HG02798 (cell line): ENCODE measurements at regions not wholly inside any gene's neighbourhood (a gene's known extent, or its start where the extent isn't known, plus 50 kb on each side); places are given as distances from the start of the nearest gene placed in this dataset.

ENCODE experiments used
- ATAC-seq: cut with Tn5 transposase; IDR thresholded peaks from one replicate; pipeline ENCODE4 v1.9.1; 2021; ENCODE audit warnings: mild to moderate bottlenecking; ENCODE audit not compliant: unreplicated experiment, poor library complexity

DNA sequence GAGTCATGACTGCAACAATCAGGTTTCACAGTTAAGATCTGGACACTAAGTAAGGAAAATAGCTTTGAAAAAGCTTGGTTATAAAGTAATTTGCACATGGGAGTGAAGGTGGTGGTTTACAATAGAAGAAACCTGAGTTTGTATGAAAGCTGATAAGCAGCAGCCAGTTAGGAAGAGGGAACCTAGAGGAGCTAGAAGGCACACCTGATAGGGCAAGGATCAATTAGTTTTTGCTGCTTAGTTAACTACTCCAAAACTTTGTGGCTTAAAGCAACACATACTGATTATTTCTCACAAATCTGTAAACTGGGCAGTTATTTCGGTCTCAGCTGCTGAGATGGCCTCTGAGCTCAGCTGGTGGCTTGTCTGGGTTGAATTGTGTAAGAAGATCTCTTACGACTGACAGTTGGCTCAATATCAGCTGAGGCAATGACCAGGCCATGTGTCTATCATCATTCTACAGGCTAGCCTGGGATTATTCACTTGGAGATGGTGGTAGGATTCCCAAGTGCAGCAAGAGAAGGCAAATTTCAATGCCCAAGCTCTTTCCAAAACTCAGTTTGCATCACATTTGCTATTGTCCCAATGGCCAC is 255.0 kb upstream of the PITX2 start:
- ATAC-seq = no peak

DNA sequence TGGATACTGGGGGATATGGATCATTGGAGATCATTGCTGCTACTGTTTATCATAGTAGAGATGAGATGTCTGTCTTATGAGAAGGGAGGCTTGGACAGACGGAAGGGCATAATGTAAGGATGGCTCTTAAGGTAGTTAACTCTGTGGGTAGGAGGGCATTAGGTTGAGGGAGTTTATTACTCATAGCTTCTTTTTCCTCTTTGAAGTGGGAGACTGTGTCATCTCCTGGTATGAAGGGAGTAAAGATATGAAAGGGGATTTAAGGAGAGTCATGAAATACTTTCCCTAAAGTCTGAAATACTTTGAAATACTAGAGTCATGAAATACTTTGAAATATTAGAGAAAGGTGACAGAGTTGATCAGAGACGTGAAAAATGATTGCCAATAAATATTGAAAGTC is 255.5 kb upstream of the PITX2 start:
- ATAC-seq = no peak

DNA sequence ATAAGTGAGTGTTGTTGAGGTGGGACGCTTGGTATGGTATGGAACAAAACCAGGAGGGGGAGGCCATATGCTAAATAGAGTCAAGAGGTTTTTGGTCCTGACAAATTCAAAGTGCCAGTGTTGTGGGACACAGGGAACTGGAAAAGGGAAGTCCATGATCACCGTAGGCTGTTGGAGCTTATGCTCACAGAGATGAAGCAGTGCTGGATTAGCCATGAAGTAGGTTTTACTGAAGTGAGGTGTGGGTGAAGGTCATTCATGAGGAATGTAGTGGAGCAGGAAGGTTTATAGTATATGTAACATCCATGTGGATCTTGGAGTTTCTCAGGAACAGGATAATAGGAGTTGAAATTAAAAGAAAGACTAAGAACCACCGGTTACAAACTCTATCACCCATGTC is 256.1 kb upstream of the PITX2 start:
- no peak for ATAC-seq

DNA sequence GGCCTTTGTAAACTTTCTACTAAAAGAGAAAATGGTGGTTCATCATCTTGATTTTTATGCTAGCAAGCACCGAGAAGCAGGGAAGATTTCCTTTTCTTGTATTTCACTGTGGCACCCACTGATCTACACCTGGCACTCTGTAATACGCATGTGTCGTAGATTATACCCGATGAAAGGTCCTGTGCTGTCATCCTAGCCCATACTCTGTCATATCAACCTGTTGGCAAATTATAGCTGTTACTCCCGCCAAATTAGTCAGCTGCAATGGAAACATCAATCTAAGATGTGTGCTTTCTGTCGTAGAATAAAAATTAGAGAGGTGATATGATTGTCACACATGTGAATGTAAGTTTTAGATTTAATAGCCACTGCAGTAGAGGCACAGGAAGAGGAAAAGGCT is 263.4 kb upstream of the PITX2 start:
- no peak for ATAC-seq

DNA sequence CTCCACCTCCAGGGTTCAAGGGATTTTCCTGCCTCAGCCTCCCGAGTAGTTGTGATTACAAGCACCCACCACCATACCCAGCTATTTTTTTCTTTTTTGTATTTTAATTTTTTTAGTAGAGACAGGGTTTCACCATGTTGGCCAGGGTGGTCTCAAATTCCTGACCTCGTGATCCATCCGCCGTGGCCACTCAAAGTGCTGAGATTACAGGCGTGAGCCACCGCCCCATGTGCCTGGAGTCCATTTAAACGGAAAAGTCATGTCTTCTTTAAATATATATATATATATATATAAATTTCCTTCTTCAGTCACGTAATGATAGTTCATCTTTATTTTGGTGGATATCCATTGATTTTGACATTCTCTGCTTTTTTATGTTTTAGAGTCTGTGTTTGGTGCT is 264.0 kb upstream of the PITX2 start:
- ATAC-seq = no peak

- no peak for ATAC-seq
Observed at GRCh38 chr4:110897784-110898183, 274.9 kb upstream of the PITX2 start.

- peak; percentile 91 for ATAC-seq
Observed at GRCh38 chr4:110898290-110898689, 275.4 kb upstream of the PITX2 start.

- ATAC-seq = no peak
Observed at GRCh38 chr4:110900213-110900769, 277.4 kb upstream of the PITX2 start.

- ATAC-seq = no peak
Observed at GRCh38 chr4:110902500-110902899, 279.6 kb upstream of the PITX2 start.

DNA sequence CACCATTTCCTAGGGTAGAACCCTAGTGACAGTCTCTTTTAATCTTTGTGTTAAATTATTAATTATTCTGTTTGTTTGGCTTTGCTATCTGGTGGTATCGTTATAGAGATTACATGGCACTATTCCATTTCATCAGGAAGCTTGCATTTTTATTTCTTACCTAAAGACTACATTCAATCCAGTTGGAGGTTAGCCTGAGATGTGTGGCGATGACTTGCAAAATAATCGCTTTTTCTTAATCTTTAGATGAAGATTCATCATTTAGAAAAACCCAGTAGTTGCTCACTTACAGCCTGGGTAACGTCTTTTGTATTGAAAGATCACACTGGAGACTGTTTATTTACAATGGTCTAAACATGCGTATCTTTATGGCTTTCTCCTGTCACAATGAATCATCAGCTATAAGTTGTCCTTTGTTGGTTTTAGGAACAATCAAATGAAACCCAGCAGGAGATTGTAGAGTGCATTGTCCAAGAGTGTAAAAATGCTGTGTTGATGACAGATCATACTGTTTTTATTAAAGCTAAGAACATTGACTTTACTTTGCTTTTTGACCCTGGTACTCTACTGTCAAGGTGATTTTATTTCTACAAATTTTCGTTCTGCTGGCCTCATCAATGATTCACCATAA is 281.7 kb upstream of the PITX2 start:
- ATAC-seq = no peak

DNA sequence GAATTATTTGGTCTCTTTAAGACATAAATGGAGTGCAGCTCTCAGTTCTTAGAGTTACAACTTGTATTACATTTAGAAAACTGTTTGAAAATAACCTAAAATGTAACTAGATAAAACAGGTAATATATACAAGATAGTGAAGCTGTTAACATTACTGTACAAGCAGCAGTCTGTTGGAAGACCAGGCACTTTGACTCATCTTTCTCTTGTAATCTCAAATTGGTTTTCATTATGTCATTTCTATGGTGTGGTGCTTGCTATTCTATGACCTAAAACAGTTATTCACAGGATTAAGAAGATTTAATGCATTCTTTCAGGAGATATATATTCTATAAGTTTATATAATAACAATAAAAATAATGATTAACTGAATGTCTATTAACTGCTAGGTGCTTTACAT is 282.5 kb upstream of the PITX2 start:
- no peak for ATAC-seq

DNA sequence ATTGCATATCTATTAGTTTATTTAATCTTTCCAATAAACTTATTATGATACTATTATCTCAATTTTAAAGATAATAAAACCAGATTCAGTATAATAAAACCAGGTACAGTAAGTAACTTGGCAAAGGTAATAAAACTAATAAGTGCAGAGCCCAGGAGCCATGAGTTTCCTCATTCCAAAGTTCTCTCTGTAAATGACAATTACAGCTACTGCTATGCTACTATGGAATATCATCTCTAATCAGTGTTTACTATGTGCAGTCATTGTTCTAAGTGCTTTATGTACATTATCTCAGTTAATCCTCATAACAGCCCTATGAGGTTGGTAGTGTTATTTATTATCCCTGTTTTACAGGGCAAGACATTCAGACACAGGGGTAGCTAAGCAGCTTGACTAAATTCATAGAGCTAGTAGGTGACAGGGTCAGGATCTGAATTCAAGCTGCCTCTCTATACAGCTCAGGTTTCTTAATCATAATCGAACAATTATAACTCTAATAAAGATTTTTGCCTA is 285.0 kb upstream of the PITX2 start:
- ATAC-seq = no peak

- ATAC-seq = no peak
Observed at GRCh38 chr4:110914791-110915190, 291.9 kb upstream of the PITX2 start.

DNA sequence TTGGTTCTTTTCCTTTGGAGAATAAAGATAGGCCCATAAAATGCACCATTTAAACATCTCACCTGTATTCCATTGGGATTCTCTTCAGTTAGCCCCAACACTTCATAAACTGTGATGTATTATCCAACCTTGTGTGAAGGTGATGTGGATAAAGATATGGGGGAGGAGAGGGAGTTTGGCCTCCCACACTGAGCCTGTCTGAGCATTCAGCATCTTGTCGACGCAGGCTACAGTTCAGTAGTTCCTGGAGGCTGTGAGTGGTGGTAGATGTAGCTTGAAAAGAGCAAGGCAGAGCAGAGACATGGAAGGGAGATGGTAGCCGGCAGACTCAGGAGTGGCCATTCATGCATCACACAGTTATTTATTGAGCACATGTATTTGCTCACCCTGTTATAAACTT is 292.4 kb upstream of the PITX2 start:
- ATAC-seq = no peak

GRCh38 chr4:110916505-110916904 is 293.6 kb upstream of the PITX2 start:
- ATAC-seq = no peak

- no peak for ATAC-seq
Observed at GRCh38 chr4:110917835-110918234, 295.0 kb upstream of the PITX2 start.

- ATAC-seq = no peak
Observed at GRCh38 chr4:110920990-110921389, 298.1 kb upstream of the PITX2 start.

GRCh38 chr4:110924761-110925160 is 301.9 kb upstream of the PITX2 start:
- no peak for ATAC-seq

DNA sequence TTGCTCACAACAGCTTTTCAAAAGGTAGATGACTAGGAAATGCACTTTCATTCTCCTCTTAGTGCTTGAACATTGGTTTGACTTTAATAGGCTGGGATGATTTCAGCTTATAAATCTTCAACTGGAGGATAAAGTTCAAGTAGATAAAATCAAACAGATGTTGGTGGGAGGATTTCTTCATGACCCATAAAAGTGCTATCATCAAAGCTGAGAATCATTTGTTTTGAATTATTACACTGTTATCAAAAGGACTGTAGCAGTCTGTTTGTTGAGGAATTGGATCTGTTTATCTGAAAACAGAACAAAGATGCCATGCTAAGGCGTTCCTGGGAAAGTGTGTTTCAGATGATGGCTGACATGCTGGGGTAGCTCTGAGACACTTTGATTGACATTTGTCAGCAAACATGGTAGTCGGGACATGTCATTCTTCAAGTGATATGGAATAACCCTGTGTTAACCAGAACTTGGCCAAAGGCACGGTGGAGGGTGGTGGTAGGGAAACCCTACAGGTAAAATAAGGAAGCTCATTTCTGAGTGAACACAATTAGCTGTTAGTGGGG is 304.0 kb upstream of the PITX2 start:
- no peak for ATAC-seq

- ATAC-seq = no peak
Observed at GRCh38 chr4:110933341-110933740, 310.5 kb upstream of the PITX2 start.

GRCh38 chr4:110944501-110944900 is 321.6 kb upstream of the PITX2 start:
- no peak for ATAC-seq

DNA sequence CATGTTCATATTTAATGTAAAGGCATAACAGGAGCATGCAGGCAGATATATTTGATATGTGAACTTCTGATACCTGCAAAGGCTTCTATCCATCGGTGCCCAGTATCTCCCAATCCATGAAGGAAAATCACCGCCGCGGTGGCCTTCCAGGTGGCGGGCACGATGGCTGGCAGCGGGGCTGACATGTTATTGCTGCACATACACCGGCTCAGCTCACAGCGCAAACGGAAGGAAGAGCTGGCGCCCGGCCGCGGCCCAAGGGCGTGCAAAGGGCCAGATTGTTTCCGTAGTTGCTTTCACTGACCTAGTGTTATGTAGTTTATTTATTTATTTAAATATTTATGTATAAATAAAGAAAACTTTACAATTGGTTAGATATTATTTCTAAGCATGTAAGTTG is 322.7 kb upstream of the PITX2 start:
- no peak for ATAC-seq
